ENCODE measurements at regions not wholly inside any gene's neighbourhood (a gene's known extent, or its start where the extent isn't known, plus 50 kb on each side); places are given as distances from the start of the nearest gene placed in this dataset.
A peak's percentile ranks its signal among the peaks of the same experiment; 100 is the strongest.

DNA sequence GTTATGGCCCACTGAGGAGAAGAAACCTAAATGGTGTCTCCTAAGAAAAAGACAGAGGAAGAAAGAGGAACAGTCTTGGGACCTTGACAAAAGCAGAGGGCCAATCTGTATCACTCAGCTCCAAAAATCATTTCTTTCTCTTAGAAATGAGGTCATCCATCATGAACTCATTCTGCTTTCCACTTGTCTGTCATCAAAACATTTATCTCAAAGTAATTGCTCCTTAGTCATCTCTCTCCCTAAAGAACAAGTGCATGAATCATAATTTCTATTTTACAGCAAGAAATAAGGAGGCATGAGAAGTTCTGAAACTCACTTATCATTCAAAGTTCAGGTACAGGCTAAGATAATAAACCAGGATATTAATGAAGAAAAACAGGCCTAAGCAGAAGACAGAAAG lies 375.6 kb downstream of the KCNA4 start:
- Histone ChIP-seq H3K27me3 (no peaks in the 10 kb centered on the region), H3K36me3 (ENCODE audit: low read depth, missing control alignments) (no peaks in the 10 kb centered on the region), H3K27ac (no peak overlapping the region), H3K4me3 (no peak overlapping the region), H3K4me1 (no peaks in the 10 kb centered on the region), H3K9me3 (no peaks in the 10 kb centered on the region)
- DNase-seq = no peak
- TF ChIP-seq, protein P1, sequence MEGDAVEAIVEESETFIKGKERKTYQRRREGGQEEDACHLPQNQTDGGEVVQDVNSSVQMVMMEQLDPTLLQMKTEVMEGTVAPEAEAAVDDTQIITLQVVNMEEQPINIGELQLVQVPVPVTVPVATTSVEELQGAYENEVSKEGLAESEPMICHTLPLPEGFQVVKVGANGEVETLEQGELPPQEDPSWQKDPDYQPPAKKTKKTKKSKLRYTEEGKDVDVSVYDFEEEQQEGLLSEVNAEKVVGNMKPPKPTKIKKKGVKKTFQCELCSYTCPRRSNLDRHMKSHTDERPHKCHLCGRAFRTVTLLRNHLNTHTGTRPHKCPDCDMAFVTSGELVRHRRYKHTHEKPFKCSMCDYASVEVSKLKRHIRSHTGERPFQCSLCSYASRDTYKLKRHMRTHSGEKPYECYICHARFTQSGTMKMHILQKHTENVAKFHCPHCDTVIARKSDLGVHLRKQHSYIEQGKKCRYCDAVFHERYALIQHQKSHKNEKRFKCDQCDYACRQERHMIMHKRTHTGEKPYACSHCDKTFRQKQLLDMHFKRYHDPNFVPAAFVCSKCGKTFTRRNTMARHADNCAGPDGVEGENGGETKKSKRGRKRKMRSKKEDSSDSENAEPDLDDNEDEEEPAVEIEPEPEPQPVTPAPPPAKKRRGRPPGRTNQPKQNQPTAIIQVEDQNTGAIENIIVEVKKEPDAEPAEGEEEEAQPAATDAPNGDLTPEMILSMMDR (IDR thresholded peaks at IDR 0.05) = no peak
- TF ChIP-seq POLR2A (IDR thresholded peaks at IDR 0.05) = no peak
- intact Hi-C loops (cut with DNase I; ENCODE audit: low total_unique reads) = no loop called here

DNA sequence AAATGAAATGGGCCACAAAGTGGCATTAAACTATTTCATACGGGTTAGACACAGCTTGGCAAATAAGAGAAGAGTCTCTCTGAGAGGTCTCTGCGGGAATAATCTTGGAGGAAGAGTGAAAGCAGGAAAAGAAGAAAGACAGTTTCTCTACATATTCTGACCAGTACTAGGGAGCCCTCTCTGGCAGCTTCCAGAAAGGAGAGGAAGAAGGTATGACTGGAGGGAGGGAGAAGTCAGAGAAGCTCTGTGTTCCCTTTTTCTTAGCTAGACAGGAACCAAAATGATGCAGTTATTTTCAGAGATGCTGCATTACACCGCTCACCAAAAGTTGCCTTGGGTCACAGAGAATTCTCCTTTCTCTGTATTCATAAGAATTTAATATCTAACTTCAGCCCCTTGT lies 382.1 kb downstream of the KCNA4 start:
- no peak for DNase-seq
- no peak overlapping the region for H3K4me3 ChIP-seq
- H3K27ac ChIP-seq = no peak overlapping the region
- H3K27me3 ChIP-seq = no peaks in the 10 kb centered on the region
- WGBS, 2 donors = 75 to 80% methylated on average over 3 of the region's 3 CpGs
- H3K4me1 ChIP-seq = no peaks in the 10 kb centered on the region
- H3K36me3 ChIP-seq (ENCODE audit: low read depth, missing control alignments) = no peaks in the 10 kb centered on the region
- intact Hi-C loops (cut with DNase I; ENCODE audit: low total_unique reads) = no loop called here
- no peak for TF ChIP-seq POLR2A (IDR thresholded peaks at IDR 0.05)
- TF ChIP-seq, protein P1 (IDR thresholded peaks at IDR 0.05) = no peak
- no peaks in the 10 kb centered on the region for H3K9me3 ChIP-seq

DNA sequence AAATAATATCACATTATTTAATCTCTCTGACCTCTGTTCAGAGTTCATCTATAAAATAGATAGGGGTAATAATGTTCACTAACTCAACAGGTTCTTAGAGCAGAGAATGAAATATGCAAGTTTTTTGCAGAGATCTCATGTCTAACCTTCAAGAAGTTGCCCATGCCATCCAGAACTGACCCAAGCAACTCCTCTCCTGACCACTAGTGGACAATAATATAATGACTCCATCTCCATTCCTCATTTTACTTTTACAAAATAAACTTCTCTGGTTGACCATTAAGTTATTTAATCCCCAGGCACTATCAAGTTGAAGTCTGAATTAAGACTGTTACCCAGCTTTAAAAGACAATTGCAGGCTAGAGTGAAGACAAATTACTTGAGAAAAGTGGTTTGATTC lies 382.6 kb downstream of the KCNA4 start:
- no peaks in the 10 kb centered on the region for H3K4me1 ChIP-seq
- intact Hi-C loops (cut with DNase I; ENCODE audit: low total_unique reads) = no loop called here
- TF ChIP-seq POLR2A (IDR thresholded peaks at IDR 0.05) = no peak
- TF ChIP-seq, protein P1 (IDR thresholded peaks at IDR 0.05) = peak in 2 of 3 experiments; percentile 21 to 32
- DNase-seq = no peak
- no peak overlapping the region for H3K27ac ChIP-seq
- no peaks in the 10 kb centered on the region for H3K9me3 ChIP-seq
- H3K36me3 ChIP-seq (ENCODE audit: low read depth, missing control alignments) = no peaks in the 10 kb centered on the region
- no peaks in the 10 kb centered on the region for H3K27me3 ChIP-seq
- H3K4me3 ChIP-seq = no peak overlapping the region

DNA sequence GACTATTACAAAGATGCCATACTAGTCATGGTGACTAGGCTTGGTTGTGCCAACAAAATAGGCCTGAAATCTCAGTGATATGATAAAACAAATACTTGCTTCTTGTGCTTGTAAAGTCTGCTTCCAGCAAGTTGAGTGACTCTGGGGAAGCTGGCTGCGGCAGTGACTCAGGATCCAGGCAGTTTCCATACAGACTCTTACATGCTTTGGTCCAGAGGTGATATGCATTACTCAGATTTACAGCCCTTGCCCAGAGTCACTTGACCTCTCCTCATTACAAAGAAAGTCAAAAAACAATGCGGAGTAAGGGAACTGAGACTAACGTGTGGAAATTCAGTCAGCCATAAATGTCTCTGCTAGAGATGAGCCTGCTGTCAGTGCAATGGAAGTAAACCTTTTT lies 387.5 kb downstream of the KCNA4 start:
- Histone ChIP-seq H3K27ac (no peak overlapping the region), H3K4me3 (no peak overlapping the region), H3K4me1 (no peaks in the 10 kb centered on the region), H3K9me3 (no peaks in the 10 kb centered on the region), H3K27me3 (no peaks in the 10 kb centered on the region), H3K36me3 (ENCODE audit: low read depth, missing control alignments) (no peaks in the 10 kb centered on the region)
- TF ChIP-seq POLR2A (IDR thresholded peaks at IDR 0.05) = no peak
- TF ChIP-seq, protein P1 (IDR thresholded peaks at IDR 0.05) = no peak
- 77 to 78% methylated on average over 3 of the region's 3 CpGs for WGBS, 2 donors
- no peak for DNase-seq
- intact Hi-C loops (cut with DNase I; ENCODE audit: low total_unique reads) = no loop called here

DNA sequence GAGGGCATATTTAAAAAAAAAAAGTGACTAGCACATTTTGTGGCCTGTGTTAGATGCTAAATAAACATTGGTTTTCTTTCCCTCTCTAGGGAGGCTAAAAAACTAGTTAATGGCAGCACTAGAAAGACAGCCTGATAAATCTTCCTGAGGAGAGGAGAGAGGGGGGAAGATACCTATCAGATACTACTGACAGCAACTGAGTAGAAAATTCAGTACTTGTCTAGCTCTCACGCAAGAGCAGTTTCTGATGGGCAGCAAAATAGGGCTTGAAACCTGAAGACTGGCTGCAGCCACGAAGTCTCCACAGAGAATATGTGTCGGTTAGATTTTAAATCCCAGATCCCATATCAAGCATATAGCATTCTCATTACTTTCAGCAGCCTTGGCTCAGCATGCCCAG lies 388.2 kb downstream of the KCNA4 start:
- no peaks in the 10 kb centered on the region for H3K36me3 ChIP-seq (ENCODE audit: low read depth, missing control alignments)
- intact Hi-C loops (cut with DNase I; ENCODE audit: low total_unique reads) = no loop called here
- H3K27me3 ChIP-seq = no peaks in the 10 kb centered on the region
- H3K4me1 ChIP-seq = no peaks in the 10 kb centered on the region
- no peaks in the 10 kb centered on the region for H3K9me3 ChIP-seq
- no peak overlapping the region for H3K27ac ChIP-seq
- DNase-seq = no peak
- WGBS, 2 donors = 77 to 79% methylated on average over 3 of the region's 3 CpGs
- H3K4me3 ChIP-seq = no peak overlapping the region
- TF ChIP-seq, protein P1 (IDR thresholded peaks at IDR 0.05) = no peak
- TF ChIP-seq POLR2A (IDR thresholded peaks at IDR 0.05) = no peak
